H1 (cell line): ENCODE measurements at regions not wholly inside any gene's neighbourhood (a gene's known extent, or its start where the extent isn't known, plus 50 kb on each side); places are given as distances from the start of the nearest gene placed in this dataset.

Experiments
- CTCF ChIA-PET: fragments of 300-600 bp; sonication (Branson Sonifier 250); formaldehyde crosslinking; loops from one replicate; lab custom pipeline; 2021; ENCODE audit not compliant: partially characterized antibody; lab: Charles Lee
- POLR2A ChIA-PET: fragments of 300-600 bp; sonication (Branson Sonifier 250); formaldehyde crosslinking; loops from one replicate; lab custom pipeline; 2021; ENCODE audit warnings: inconsistent platforms; ENCODE audit not compliant: partially characterized antibody; lab: Charles Lee
- DNase-seq, 2 experiments: peaks; one replicate each; pipeline versions ENCODE4 v3.0.0 to v3.0.0-alpha.2; 2010 to 2022; ENCODE audit warnings: low spot score in 2 of 2, low read depth in 1 of 2, mixed read lengths in 1 of 2
- FAIRE-seq: peaks from 2 replicates; lab custom pipeline; 2011; peaks lifted over from hg19 to GRCh38; lab: Jason Lieb, UNC
- H2AFZ ChIP-seq: 2 replicates; pipeline ENCODE4 v1.8.1; 2012; ENCODE audit warnings: low read length, inconsistent platforms
- H2AK5ac ChIP-seq: 2 replicates; pipeline ENCODE4 v1.6.1; 2013; ENCODE audit warnings: low read depth, low read length
- H2BK120ac ChIP-seq: replicated peaks from 2 replicates; pipeline ENCODE3; 2013; ENCODE audit warnings: low read depth, low read length, inconsistent platforms
- H2BK12ac ChIP-seq: 2 replicates; pipeline ENCODE4 v1.6.1; 2013; ENCODE audit warnings: low read depth, low read length
- H2BK15ac ChIP-seq: 2 replicates; pipeline ENCODE4 v1.6.1; 2013; ENCODE audit warnings: low read length
- H2BK20ac ChIP-seq: 2 replicates; pipeline ENCODE4 v1.6.1; 2013; ENCODE audit warnings: low read length
- H2BK5ac ChIP-seq: 2 replicates; pipeline ENCODE4 v1.6.1; 2013; ENCODE audit warnings: low read depth, low read length
- H3K14ac ChIP-seq: 2 replicates; pipeline ENCODE4 v1.6.1; 2013; ENCODE audit warnings: inconsistent platforms; ENCODE audit not compliant: insufficient read length
- H3K18ac ChIP-seq: 2 replicates; pipeline ENCODE4 v1.6.1; 2013; ENCODE audit warnings: low read length; ENCODE audit errors: extremely low read depth
- H3K23ac ChIP-seq: 2 replicates; pipeline ENCODE4 v1.6.1; 2013; ENCODE audit warnings: inconsistent platforms; ENCODE audit not compliant: insufficient read length
- H3K23me2 ChIP-seq: 2 replicates; pipeline ENCODE4 v1.6.1; 2013; ENCODE audit warnings: low read depth, low read length
- H3K27ac ChIP-seq: 2 replicates; pipeline ENCODE4 v1.6.1; 2011; ENCODE audit warnings: low read depth, low read length, inconsistent platforms
- H3K27me3 ChIP-seq, 4 experiments: replicated peaks in 1 of 4; 1 replicate in 1 of 4; 2 replicates in 3 of 4; pipeline versions ENCODE4 v1.6.1 to v1.8.1; 2011 to 2013; ENCODE audit warnings: low read length in 3 of 4, mild to moderate bottlenecking in 3 of 4, inconsistent platforms in 2 of 4, mixed read lengths in 2 of 4, moderate library complexity in 1 of 4; ENCODE audit not compliant: control insufficient read depth in 3 of 4, insufficient read depth in 3 of 4; ENCODE audit errors: extremely low read depth in 1 of 4
- H3K36me3 ChIP-seq, 4 experiments: 2 replicates each; pipeline versions ENCODE4 v1.6.1 to v1.8.1; 2011 to 2013; ENCODE audit warnings: mild to moderate bottlenecking in 4 of 4, low read length in 3 of 4, moderate library complexity in 2 of 4, control low read depth in 1 of 4, inconsistent platforms in 1 of 4; ENCODE audit not compliant: insufficient read depth in 4 of 4, control insufficient read depth in 2 of 4
- H3K4ac ChIP-seq: replicated peaks from 2 replicates; pipeline ENCODE3; 2013; ENCODE audit warnings: low read length, low read depth, mixed read lengths, inconsistent platforms; ENCODE audit not compliant: insufficient read length
- H3K4me1 ChIP-seq, 4 experiments: replicated peaks in 1 of 4; 1 replicate in 1 of 4; 2 replicates in 3 of 4; pipeline versions ENCODE4 v1.6.1 to v1.8.1; 2011 to 2013; ENCODE audit warnings: low read length in 3 of 4, inconsistent platforms in 2 of 4, mixed read lengths in 1 of 4; ENCODE audit not compliant: insufficient read depth in 4 of 4, control insufficient read depth in 3 of 4
- H3K4me2 ChIP-seq, 2 experiments: 2 replicates each; pipeline versions ENCODE4 v1.6.1 to v1.8.1; 2011 to 2013; ENCODE audit warnings: low read depth in 2 of 2, low read length in 2 of 2, control low read depth in 1 of 2, inconsistent platforms in 1 of 2, mild to moderate bottlenecking in 1 of 2; ENCODE audit not compliant: insufficient read depth in 1 of 2
- H3K4me3 ChIP-seq, 4 experiments: fragments of 200-600, 300-600 bp in 1 of 4; sonication (generic), shearing (Covaris generic), sonication (Bioruptor Twin) in 1 of 4; 2 replicates each; pipeline versions ENCODE4 v1.5.1 to v1.8.1; 2011 to 2016; ENCODE audit warnings: low read length in 4 of 4, low read depth in 3 of 4, control low read depth in 2 of 4, inconsistent platforms in 2 of 4, mild to moderate bottlenecking in 2 of 4, mixed read lengths in 1 of 4, moderate library complexity in 1 of 4; ENCODE audit not compliant: insufficient read depth in 2 of 4; ENCODE audit errors: extremely low read depth in 1 of 4
- H3K56ac ChIP-seq: replicated peaks from 2 replicates; pipeline ENCODE3; 2013; ENCODE audit warnings: low read depth, mild to moderate bottlenecking, mixed read lengths, low read length, inconsistent platforms; ENCODE audit not compliant: insufficient read length
- H3K79me1 ChIP-seq: 2 replicates; pipeline ENCODE4 v1.6.1; 2013; ENCODE audit warnings: low read depth, low read length, control low read depth
- H3K79me2 ChIP-seq, 2 experiments: 2 replicates each; pipeline versions ENCODE4 v1.6.1 to v1.8.1; 2012 to 2013; ENCODE audit warnings: low read length in 2 of 2, mild to moderate bottlenecking in 2 of 2, inconsistent platforms in 1 of 2; ENCODE audit not compliant: insufficient read depth in 2 of 2, control insufficient read depth in 1 of 2
- H3K9ac ChIP-seq, 4 experiments: replicated peaks in 1 of 4; 1 replicate in 1 of 4; 2 replicates in 3 of 4; pipeline versions ENCODE4 v1.6.1 to v1.8.1; 2011 to 2013; ENCODE audit warnings: low read depth in 3 of 4, low read length in 3 of 4, control low read depth in 2 of 4, mild to moderate bottlenecking in 2 of 4, moderate library complexity in 2 of 4, inconsistent platforms in 1 of 4; ENCODE audit errors: extremely low read depth in 1 of 4
- H3K9me3 ChIP-seq, 2 experiments: 2 replicates each; pipeline versions ENCODE4 v1.6.1 to v1.8.1; 2012 to 2013; ENCODE audit warnings: mild to moderate bottlenecking in 2 of 2, moderate library complexity in 2 of 2, control low read depth in 1 of 2, inconsistent platforms in 1 of 2, low read depth in 1 of 2, low read length in 1 of 2, mixed read lengths in 1 of 2; ENCODE audit not compliant: insufficient read depth in 2 of 2
- H4K20me1 ChIP-seq, 2 experiments: replicated peaks in 1 of 2; 2 replicates each; pipeline versions ENCODE3 to v1.8.1; 2011 to 2013; ENCODE audit warnings: inconsistent platforms in 2 of 2, low read length in 2 of 2, mild to moderate bottlenecking in 1 of 2; ENCODE audit not compliant: insufficient read depth in 2 of 2, control insufficient read depth in 1 of 2
- H4K5ac ChIP-seq: 2 replicates; pipeline ENCODE4 v1.6.1; 2013; ENCODE audit warnings: low read length, low read depth, mixed read lengths, inconsistent platforms; ENCODE audit not compliant: insufficient read length
- H4K8ac ChIP-seq: 2 replicates; pipeline ENCODE4 v1.8.0; 2013; ENCODE audit warnings: mild to moderate bottlenecking, moderate library complexity, low read length, inconsistent platforms; ENCODE audit not compliant: insufficient read depth; ENCODE audit errors: extremely low read depth
- H4K91ac ChIP-seq: replicated peaks from 2 replicates; pipeline ENCODE3; 2013; ENCODE audit warnings: low read length, mixed read lengths, inconsistent platforms; ENCODE audit not compliant: insufficient read length
- CHD1 ChIP-seq: IDR thresholded peaks from 2 replicates; pipeline ENCODE4 v1.6.1; 2012; ENCODE audit warnings: low read depth, low read length, improper control_type of control experiment
- HDAC2 ChIP-seq, 2 experiments: fragments of 300-600 bp in 1 of 2; sonication (generic) in 1 of 2; IDR thresholded peaks; 2 replicates each; pipeline ENCODE4 v1.6.1; 2011 to 2012; ENCODE audit warnings: low read depth in 2 of 2, low read length in 2 of 2, mild to moderate bottlenecking in 2 of 2, moderate library complexity in 2 of 2, borderline replicate concordance in 1 of 2, inconsistent platforms in 1 of 2
- HDAC6 ChIP-seq: IDR thresholded peaks from one replicate; pipeline ENCODE4 v1.7.1; 2012; ENCODE audit warnings: low read depth, mild to moderate bottlenecking, inconsistent platforms, low read length, moderate library complexity
- KDM4A ChIP-seq: IDR thresholded peaks from one replicate; pipeline ENCODE4 v1.7.1; 2012; ENCODE audit warnings: low read depth, mild to moderate bottlenecking, moderate library complexity, low read length, inconsistent platforms; ENCODE audit not compliant: severe bottlenecking
- SP4 ChIP-seq: IDR thresholded peaks from 2 replicates; pipeline ENCODE4 v1.6.1; 2012; ENCODE audit warnings: low read length, inconsistent platforms
- ZNF274 ChIP-seq: IDR thresholded peaks from 2 replicates; pipeline ENCODE4 v1.7.0; 2012; ENCODE audit warnings: low read length, borderline replicate concordance; ENCODE audit errors: extremely low read depth
- WGBS, 2 experiments: shearing (Covaris generic) in 1 of 2; methylation state at CpG; one replicate each; pipeline versions ENCODE4 v1.1.6 to v1.1.7; 2013 to 2015; ENCODE audit warnings: low lambda C conversion rate in 2 of 2, mixed read lengths in 2 of 2, inconsistent platforms in 1 of 2, low coverage in 1 of 2, missing lambda C conversion rate in 1 of 2; ENCODE audit not compliant: insufficient replicate concordance in 2 of 2, insufficient coverage in 1 of 2, insufficient read length in 1 of 2; ENCODE audit errors: extremely low coverage in 1 of 2, missing lambda C conversion rate in 1 of 2; 5-methylcytosine and 5-hydroxymethylcytosine counted together

DNA sequence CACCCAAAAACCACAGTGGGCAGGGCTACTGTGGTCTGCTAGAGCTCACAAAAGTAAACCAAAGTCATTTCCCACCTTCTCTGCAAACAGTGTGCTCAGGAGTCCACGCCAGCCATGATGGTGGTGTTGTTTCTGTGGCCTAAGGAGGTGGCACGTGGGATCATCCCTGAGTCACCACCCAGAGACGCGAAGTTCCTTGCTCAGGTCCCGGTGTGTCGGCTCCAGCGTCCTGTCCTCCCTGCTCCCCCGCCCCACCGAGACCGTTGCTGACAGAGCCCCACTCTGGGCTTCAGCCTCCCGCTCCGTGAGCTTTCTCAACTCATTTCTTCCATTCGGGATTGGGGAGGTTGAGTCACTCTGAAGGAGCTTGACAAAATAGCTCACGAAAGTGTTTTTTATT lies 118.7 kb downstream of the NPTX2 start:
- Histone ChIP-seq H2AK5ac (no peak overlapping the region), H3K9ac (no peak overlapping the region), H4K91ac (no peak overlapping the region), H2BK120ac (no peak overlapping the region), H3K18ac (no peak overlapping the region), H3K9me3 (peaks cover 0 to 5% of the 10 kb centered on the region in 2 experiments; a peak in 1 of 4 replicates), H3K4me1 (no peaks in the 10 kb centered on the region), H2BK20ac (no peak overlapping the region), H3K79me1 (no peaks in the 10 kb centered on the region), H2AFZ (no peak overlapping the region), H3K4me2 (no peak overlapping the region), H2BK12ac (no peak overlapping the region), H3K56ac (no peak overlapping the region), H3K36me3 (no peaks in the 10 kb centered on the region), H3K27ac (no peak overlapping the region), H4K20me1 (no peaks in the 10 kb centered on the region), H4K5ac (no peak overlapping the region), H3K79me2 (no peaks in the 10 kb centered on the region), H3K23me2 (no peaks in the 10 kb centered on the region), H2BK5ac (no peak overlapping the region), H3K4ac (no peak overlapping the region), H4K8ac (0 out of 2 replicates have a peak overlapping the region, but pooled peaks have one; percentile 71), H3K27me3 (no peaks in the 10 kb centered on the region), H3K23ac (no peak overlapping the region), H3K14ac (no peak overlapping the region), H3K4me3 (no peak overlapping the region), H2BK15ac (no peak overlapping the region)
- ChIA-PET POLR2A (interaction anchor here (1.4 kb wide), 1 partner anchor 119 kb away, joined by 4 read pairs; the partner anchor contains the start of gene NPTX2), CTCF (interaction anchor here (0.8 to 10.1 kb wide), 8 partner anchors 9 to 376 kb away, joined by 3 to 67 read pairs (median 3); no protein-coding TSS in a partner anchor)
- TF ChIP-seq ZNF274 (no peak), KDM4A (no peak), SP4 (no peak), HDAC6 (no peak), CHD1 (no peak), HDAC2 (IDR thresholded peaks at IDR 0.05; ENCODE audit: borderline replicate concordance in 1 of 2, low read depth in 2 of 2, low read length in 2 of 2) (no peak)
- FAIRE-seq (no peak), DNase-seq (no peak)
- 94% methylated on average over 14 of the region's 14 CpGs; no CpG with 5 or more reads in 1 of the 2 experiments for WGBS, 2 experiments
